Suprapubic skin (tissue), 4 donors: ENCODE measurements at regions not wholly inside any gene's neighbourhood (a gene's known extent, or its start where the extent isn't known, plus 50 kb on each side); places are given as distances from the start of the nearest gene placed in this dataset.

Source experiments
- EP300 ChIP-seq: sonication (generic); formaldehyde crosslinking; IDR thresholded peaks from one replicate; pipeline ENCODE4 v1.6.1; 2017; ENCODE audit warnings: antibody characterized with exemption
- POLR2A ChIP-seq, 2 donors: fragments of 450-650 bp; IDR thresholded peaks; one replicate each; pipeline ENCODE4 v1.6.1; 2017; ENCODE audit warnings: antibody characterized with exemption in 2 of 2, mild to moderate bottlenecking in 2 of 2, moderate library complexity in 2 of 2
- POLR2AphosphoS5 ChIP-seq, 3 donors: sonication (generic); formaldehyde crosslinking; IDR thresholded peaks; one replicate each; pipeline ENCODE4 v1.6.1; 2017; ENCODE audit warnings: antibody characterized with exemption in 3 of 3
- TF ChIP-seq, protein P1 (sequence below), 2 donors: fragments of 200-600 bp in 1 of 2; fragments of 450-650 bp in 1 of 2; sonication (generic) in 1 of 2; IDR thresholded peaks; one replicate each; pipeline ENCODE4 v1.5.1; 2016 to 2019; ENCODE audit warnings: antibody characterized with exemption in 2 of 2, mild to moderate bottlenecking in 1 of 2, moderate library complexity in 1 of 2

DNA sequence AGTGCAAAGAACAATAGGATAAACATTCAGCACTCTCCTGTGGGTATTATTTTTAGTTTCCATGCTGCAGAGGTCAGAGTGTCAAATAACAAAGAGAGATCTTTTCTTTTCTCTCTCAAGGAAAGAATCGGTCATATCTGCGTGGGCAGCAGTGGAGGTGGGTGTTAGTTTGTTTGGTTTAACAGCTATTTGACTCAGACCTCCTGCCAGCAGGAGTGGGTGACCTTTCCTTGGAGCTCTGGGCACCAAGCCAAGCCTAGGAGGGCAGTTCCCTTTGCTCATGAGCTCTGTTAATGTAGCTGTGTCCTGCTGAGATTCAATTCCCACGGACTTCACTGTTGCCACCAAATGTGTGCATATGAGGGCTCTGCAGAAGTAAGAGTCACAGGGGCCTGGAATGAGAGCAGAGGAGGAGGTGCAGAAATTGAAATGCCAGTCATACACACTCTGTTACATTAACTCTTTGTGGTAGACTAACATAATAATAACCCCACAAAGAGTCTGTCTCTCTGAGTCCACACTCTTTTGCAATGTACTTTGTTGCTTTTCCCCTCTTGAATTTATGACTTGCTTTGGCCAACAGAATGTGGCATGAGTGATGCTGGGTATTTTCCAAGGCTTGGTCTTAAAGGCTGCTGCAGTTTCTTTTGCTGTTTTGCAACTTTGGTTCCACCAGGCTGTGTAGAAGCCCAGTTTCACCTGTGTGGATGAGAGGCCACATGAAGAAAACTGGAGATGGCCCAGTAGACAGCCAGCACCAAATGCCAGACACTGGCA lies 76.0 kb upstream of the GRK3 start:
- no peak for TF ChIP-seq EP300
- no peak for TF ChIP-seq POLR2A (IDR thresholded peaks at IDR 0.05)
- TF ChIP-seq, protein P1, sequence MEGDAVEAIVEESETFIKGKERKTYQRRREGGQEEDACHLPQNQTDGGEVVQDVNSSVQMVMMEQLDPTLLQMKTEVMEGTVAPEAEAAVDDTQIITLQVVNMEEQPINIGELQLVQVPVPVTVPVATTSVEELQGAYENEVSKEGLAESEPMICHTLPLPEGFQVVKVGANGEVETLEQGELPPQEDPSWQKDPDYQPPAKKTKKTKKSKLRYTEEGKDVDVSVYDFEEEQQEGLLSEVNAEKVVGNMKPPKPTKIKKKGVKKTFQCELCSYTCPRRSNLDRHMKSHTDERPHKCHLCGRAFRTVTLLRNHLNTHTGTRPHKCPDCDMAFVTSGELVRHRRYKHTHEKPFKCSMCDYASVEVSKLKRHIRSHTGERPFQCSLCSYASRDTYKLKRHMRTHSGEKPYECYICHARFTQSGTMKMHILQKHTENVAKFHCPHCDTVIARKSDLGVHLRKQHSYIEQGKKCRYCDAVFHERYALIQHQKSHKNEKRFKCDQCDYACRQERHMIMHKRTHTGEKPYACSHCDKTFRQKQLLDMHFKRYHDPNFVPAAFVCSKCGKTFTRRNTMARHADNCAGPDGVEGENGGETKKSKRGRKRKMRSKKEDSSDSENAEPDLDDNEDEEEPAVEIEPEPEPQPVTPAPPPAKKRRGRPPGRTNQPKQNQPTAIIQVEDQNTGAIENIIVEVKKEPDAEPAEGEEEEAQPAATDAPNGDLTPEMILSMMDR (IDR thresholded peaks at IDR 0.05): no peak
- TF ChIP-seq POLR2AphosphoS5 (IDR thresholded peaks at IDR 0.05): no peak
